ENCODE measurements at regions not wholly inside any gene's neighbourhood (a gene's known extent, or its start where the extent isn't known, plus 50 kb on each side); places are given as distances from the start of the nearest gene placed in this dataset.

DNA sequence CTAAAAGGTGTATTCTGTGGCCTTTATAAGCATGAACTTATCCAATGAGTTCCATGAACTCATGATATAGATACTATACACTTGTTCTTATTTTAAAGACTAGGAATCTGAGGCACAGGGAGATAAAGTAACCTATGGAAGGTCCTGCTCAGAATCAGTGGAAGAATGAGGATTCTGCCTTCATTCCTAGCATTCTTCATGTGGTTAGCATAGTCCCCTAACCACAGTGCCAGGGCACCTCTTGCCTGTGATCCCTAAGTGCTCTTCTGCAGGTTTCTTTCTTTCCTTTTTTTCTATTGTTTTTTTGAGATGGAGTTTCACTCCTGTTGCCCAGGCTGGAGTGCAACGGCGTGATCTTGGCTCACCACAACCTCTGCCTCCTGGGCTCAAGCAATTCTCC, 174.1 kb downstream of the C9orf152 start:
- Histone ChIP-seq H3K4me3 (ENCODE audit: insufficient read depth, low read depth, low read length) (no peak overlapping the region), H3K4me2 (ENCODE audit: low read length) (peak overlapping the region; percentile 1), H3K27me3 (ENCODE audit: insufficient read depth, low read length) (no peaks in the 10 kb centered on the region), H3K4me1 (ENCODE audit: insufficient read depth, low read length) (peaks cover 40% of the 10 kb centered on the region), H3K27ac (ENCODE audit: low read depth, low read length) (no peak overlapping the region), H3K36me3 (ENCODE audit: insufficient read depth, low read length) (no peaks in the 10 kb centered on the region), H3K79me2 (ENCODE audit: insufficient read depth, low read length) (no peaks in the 10 kb centered on the region), H4K20me1 (ENCODE audit: insufficient read depth, low read length) (no peaks in the 10 kb centered on the region), H3K9me3 (ENCODE audit: insufficient read depth, low read depth, low read length) (no peaks in the 10 kb centered on the region), H2AFZ (ENCODE audit: low read depth, low read length) (no peak overlapping the region), H3K9ac (ENCODE audit: low read length) (no peak overlapping the region)
- H3K4me1 Mint-ChIP-seq (ENCODE audit: low read depth, unreplicated experiment) = peaks cover 38% of the 10 kb centered on the region
- no peak overlapping the region for H3K4me3 Mint-ChIP-seq (ENCODE audit: unreplicated experiment)
- FAIRE-seq = no peak
- TF ChIP-seq, protein P1, sequence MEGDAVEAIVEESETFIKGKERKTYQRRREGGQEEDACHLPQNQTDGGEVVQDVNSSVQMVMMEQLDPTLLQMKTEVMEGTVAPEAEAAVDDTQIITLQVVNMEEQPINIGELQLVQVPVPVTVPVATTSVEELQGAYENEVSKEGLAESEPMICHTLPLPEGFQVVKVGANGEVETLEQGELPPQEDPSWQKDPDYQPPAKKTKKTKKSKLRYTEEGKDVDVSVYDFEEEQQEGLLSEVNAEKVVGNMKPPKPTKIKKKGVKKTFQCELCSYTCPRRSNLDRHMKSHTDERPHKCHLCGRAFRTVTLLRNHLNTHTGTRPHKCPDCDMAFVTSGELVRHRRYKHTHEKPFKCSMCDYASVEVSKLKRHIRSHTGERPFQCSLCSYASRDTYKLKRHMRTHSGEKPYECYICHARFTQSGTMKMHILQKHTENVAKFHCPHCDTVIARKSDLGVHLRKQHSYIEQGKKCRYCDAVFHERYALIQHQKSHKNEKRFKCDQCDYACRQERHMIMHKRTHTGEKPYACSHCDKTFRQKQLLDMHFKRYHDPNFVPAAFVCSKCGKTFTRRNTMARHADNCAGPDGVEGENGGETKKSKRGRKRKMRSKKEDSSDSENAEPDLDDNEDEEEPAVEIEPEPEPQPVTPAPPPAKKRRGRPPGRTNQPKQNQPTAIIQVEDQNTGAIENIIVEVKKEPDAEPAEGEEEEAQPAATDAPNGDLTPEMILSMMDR (IDR thresholded peaks at IDR 0.05; ENCODE audit: insufficient read depth, low read depth, low read length) = no peak
- no peak for TF ChIP-seq EZH2 (IDR thresholded peaks at IDR 0.05; ENCODE audit: insufficient read depth, low read length)
- no peaks in the 10 kb centered on the region for H3K9me3 Mint-ChIP-seq (ENCODE audit: unreplicated experiment)
- H3K27me3 Mint-ChIP-seq (ENCODE audit: low read depth, unreplicated experiment) = no peaks in the 10 kb centered on the region
- peak overlapping the region; percentile 79 for H3K27ac Mint-ChIP-seq (ENCODE audit: unreplicated experiment)
- no peak for DNase-seq (ENCODE audit: low read depth)
- H3K36me3 Mint-ChIP-seq (ENCODE audit: low read depth, unreplicated experiment) = no peaks in the 10 kb centered on the region

DNA sequence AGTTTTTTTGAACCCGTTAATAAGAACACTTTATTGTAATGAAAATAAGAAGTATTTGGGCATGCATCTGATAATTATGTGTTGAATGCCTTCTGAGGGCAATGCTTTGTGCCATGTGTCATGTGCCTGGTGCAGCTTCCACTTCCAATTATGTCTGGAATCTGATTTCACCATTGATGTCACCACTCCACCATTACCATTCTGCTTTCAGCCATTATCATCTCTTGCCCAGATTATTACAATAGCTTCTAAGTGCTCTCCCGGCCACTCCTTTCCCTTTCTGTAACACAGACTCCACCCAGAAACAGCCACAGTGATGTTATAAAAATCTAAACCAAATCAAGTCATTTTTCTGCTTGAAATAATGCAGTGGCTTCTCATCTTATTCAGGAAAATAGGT, 171.7 kb downstream of the C9orf152 start:
- Histone ChIP-seq H3K9me3 (ENCODE audit: insufficient read depth, low read depth, low read length) (no peaks in the 10 kb centered on the region), H3K4me3 (ENCODE audit: insufficient read depth, low read depth, low read length) (no peak overlapping the region), H2AFZ (ENCODE audit: low read depth, low read length) (no peak overlapping the region), H3K79me2 (ENCODE audit: insufficient read depth, low read length) (no peaks in the 10 kb centered on the region), H3K4me1 (ENCODE audit: insufficient read depth, low read length) (peaks cover 17% of the 10 kb centered on the region), H3K36me3 (ENCODE audit: insufficient read depth, low read length) (no peaks in the 10 kb centered on the region), H4K20me1 (ENCODE audit: insufficient read depth, low read length) (no peaks in the 10 kb centered on the region), H3K27ac (ENCODE audit: low read depth, low read length) (no peak overlapping the region), H3K27me3 (ENCODE audit: insufficient read depth, low read length) (no peaks in the 10 kb centered on the region), H3K9ac (ENCODE audit: low read length) (no peak overlapping the region), H3K4me2 (ENCODE audit: low read length) (no peak overlapping the region)
- H3K4me3 Mint-ChIP-seq (ENCODE audit: unreplicated experiment) = no peak overlapping the region
- TF ChIP-seq, protein P1 (IDR thresholded peaks at IDR 0.05; ENCODE audit: insufficient read depth, low read depth, low read length) = no peak
- no peak for TF ChIP-seq EZH2 (IDR thresholded peaks at IDR 0.05; ENCODE audit: insufficient read depth, low read length)
- FAIRE-seq (no peak), DNase-seq (ENCODE audit: low read depth) (no peak)
- H3K27ac Mint-ChIP-seq (ENCODE audit: unreplicated experiment) = no peak overlapping the region
- H3K9me3 Mint-ChIP-seq (ENCODE audit: unreplicated experiment) = no peaks in the 10 kb centered on the region
- H3K4me1 Mint-ChIP-seq (ENCODE audit: low read depth, unreplicated experiment) = peaks cover 25% of the 10 kb centered on the region
- no peaks in the 10 kb centered on the region for H3K36me3 Mint-ChIP-seq (ENCODE audit: low read depth, unreplicated experiment)
- H3K27me3 Mint-ChIP-seq (ENCODE audit: low read depth, unreplicated experiment) = no peaks in the 10 kb centered on the region

DNA sequence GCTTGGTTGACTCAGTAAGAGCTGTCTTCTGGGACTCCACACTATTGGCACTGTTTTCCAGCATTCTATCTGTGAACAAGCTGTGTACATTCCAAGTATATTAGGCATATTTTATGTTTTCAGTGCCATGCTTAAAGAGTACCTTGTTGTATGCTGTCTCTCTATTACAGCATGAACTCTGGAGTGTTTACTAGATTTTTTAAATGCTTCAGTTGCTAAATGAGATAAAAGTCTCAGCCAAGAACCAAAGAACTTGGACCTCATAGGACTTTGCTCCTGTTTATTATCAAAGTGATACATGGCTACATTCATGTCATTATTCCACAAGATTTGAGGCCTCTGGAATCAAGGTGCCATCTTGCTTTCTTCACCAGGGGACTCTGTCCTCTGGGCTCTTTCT, 167.2 kb downstream of the C9orf152 start:
- Mint-ChIP-seq H3K4me1 (ENCODE audit: low read depth, unreplicated experiment) (peaks cover 9% of the 10 kb centered on the region), H3K36me3 (ENCODE audit: low read depth, unreplicated experiment) (no peaks in the 10 kb centered on the region), H3K4me3 (ENCODE audit: unreplicated experiment) (no peak overlapping the region), H3K27me3 (ENCODE audit: low read depth, unreplicated experiment) (no peaks in the 10 kb centered on the region), H3K27ac (ENCODE audit: unreplicated experiment) (no peak overlapping the region), H3K9me3 (ENCODE audit: unreplicated experiment) (no peaks in the 10 kb centered on the region)
- Histone ChIP-seq H3K4me3 (ENCODE audit: insufficient read depth, low read depth, low read length) (no peak overlapping the region), H3K36me3 (ENCODE audit: insufficient read depth, low read length) (no peaks in the 10 kb centered on the region), H3K9ac (ENCODE audit: low read length) (no peak overlapping the region), H3K79me2 (ENCODE audit: insufficient read depth, low read length) (no peaks in the 10 kb centered on the region), H3K27ac (ENCODE audit: low read depth, low read length) (no peak overlapping the region), H2AFZ (ENCODE audit: low read depth, low read length) (no peak overlapping the region), H3K4me1 (ENCODE audit: insufficient read depth, low read length) (no peaks in the 10 kb centered on the region), H3K27me3 (ENCODE audit: insufficient read depth, low read length) (no peaks in the 10 kb centered on the region), H3K9me3 (ENCODE audit: insufficient read depth, low read depth, low read length) (no peaks in the 10 kb centered on the region), H4K20me1 (ENCODE audit: insufficient read depth, low read length) (no peaks in the 10 kb centered on the region), H3K4me2 (ENCODE audit: low read length) (no peak overlapping the region)
- FAIRE-seq (peak; percentile 83), DNase-seq (ENCODE audit: low read depth) (peak; percentile 80)
- TF ChIP-seq, protein P1 (IDR thresholded peaks at IDR 0.05; ENCODE audit: insufficient read depth, low read depth, low read length) = no peak
- no peak for TF ChIP-seq EZH2 (IDR thresholded peaks at IDR 0.05; ENCODE audit: insufficient read depth, low read length)
